NCI-H524 (cell line): ENCODE measurements at regions not wholly inside any gene's neighbourhood (a gene's known extent, or its start where the extent isn't known, plus 50 kb on each side); places are given as distances from the start of the nearest gene placed in this dataset.

Experiments
- DNase-seq, 2 experiments: peaks; one replicate each; lab custom pipeline; 2025; lab: John Stamatoyannopoulos, UW

- no peak for DNase-seq
Measured at GRCh38 chr4:14176613-14177012, 549.1 kb upstream of the BOD1L1 start.

GRCh38 chr4:14177987-14178386 is 550.5 kb upstream of the BOD1L1 start:
- DNase-seq: no peak

GRCh38 chr4:14178421-14178820 is 550.9 kb upstream of the BOD1L1 start:
- DNase-seq: no peak

- DNase-seq: no peak
Measured at GRCh38 chr4:14180166-14180565, 552.6 kb upstream of the BOD1L1 start.

- no peak for DNase-seq
Measured at GRCh38 chr4:14180983-14181601, 553.6 kb upstream of the BOD1L1 start.

- DNase-seq: no peak
Measured at GRCh38 chr4:14182148-14182547, 554.6 kb upstream of the BOD1L1 start.

GRCh38 chr4:14184265-14184664 is 556.7 kb upstream of the BOD1L1 start:
- DNase-seq: peak; percentile 74 to 94

GRCh38 chr4:14184767-14185166 is 557.2 kb upstream of the BOD1L1 start:
- no peak for DNase-seq

GRCh38 chr4:14188214-14188613 is 560.7 kb upstream of the BOD1L1 start:
- no peak for DNase-seq

- DNase-seq: no peak
Measured at GRCh38 chr4:14193601-14194000, 566.1 kb upstream of the BOD1L1 start.

GRCh38 chr4:14196131-14196530 is 568.6 kb upstream of the BOD1L1 start:
- no peak for DNase-seq

- DNase-seq: no peak
Measured at GRCh38 chr4:14215116-14215770, 587.7 kb upstream of the BOD1L1 start.

- no peak for DNase-seq
Measured at GRCh38 chr4:14217401-14217800, 589.9 kb upstream of the BOD1L1 start.

- DNase-seq: no peak
Measured at GRCh38 chr4:14218641-14219040, 591.1 kb upstream of the BOD1L1 start.

GRCh38 chr4:14221176-14221575 is 593.7 kb upstream of the BOD1L1 start:
- DNase-seq: no peak

- DNase-seq: no peak
Measured at GRCh38 chr4:14222377-14223029, 595.0 kb upstream of the BOD1L1 start.

GRCh38 chr4:14223461-14223860 is 595.9 kb upstream of the BOD1L1 start:
- no peak for DNase-seq

GRCh38 chr4:14225688-14226207 is 598.2 kb upstream of the BOD1L1 start:
- no peak for DNase-seq

- DNase-seq: no peak
Measured at GRCh38 chr4:14233126-14233525, 605.6 kb upstream of the BOD1L1 start.

- no peak for DNase-seq
Measured at GRCh38 chr4:14234307-14234706, 606.8 kb upstream of the BOD1L1 start.

- DNase-seq: no peak
Measured at GRCh38 chr4:14236359-14236758, 608.8 kb upstream of the BOD1L1 start.

GRCh38 chr4:14237911-14238310 is 610.4 kb upstream of the BOD1L1 start:
- DNase-seq: no peak

- no peak for DNase-seq
Measured at GRCh38 chr4:14241574-14241973, 614.0 kb upstream of the BOD1L1 start.
